H9 (cell line): ENCODE measurements at regions not wholly inside any gene's neighbourhood (a gene's known extent, or its start where the extent isn't known, plus 50 kb on each side); places are given as distances from the start of the nearest gene placed in this dataset.

ENCODE experiments used
- DNase-seq: peaks from one replicate; pipeline ENCODE4 v3.0.0-alpha.2; 2017
- H2AFZ ChIP-seq: one replicate; pipeline ENCODE4 v1.6.1; 2013; ENCODE audit warnings: mild to moderate bottlenecking, low read length, control low read depth, moderate library complexity
- H2AK5ac ChIP-seq: 2 replicates; pipeline ENCODE4 v1.6.1; 2013; ENCODE audit warnings: low read length, control low read depth, mixed read lengths; ENCODE audit not compliant: insufficient read length
- H2BK120ac ChIP-seq: one replicate; pipeline ENCODE4 v1.6.1; 2013; ENCODE audit warnings: low read depth, mild to moderate bottlenecking, low read length, control low read depth, inconsistent platforms; ENCODE audit not compliant: poor library complexity, severe bottlenecking
- H2BK12ac ChIP-seq: 2 replicates; pipeline ENCODE4 v1.6.1; 2013; ENCODE audit warnings: low read length, control low read depth, mixed read lengths, low read depth; ENCODE audit not compliant: insufficient read length
- H2BK15ac ChIP-seq: 2 replicates; pipeline ENCODE4 v1.6.1; 2013; ENCODE audit warnings: low read depth, low read length, control low read depth
- H2BK20ac ChIP-seq: one replicate; pipeline ENCODE4 v1.6.1; 2013; ENCODE audit warnings: low read depth, mild to moderate bottlenecking, low read length, control low read depth, inconsistent platforms; ENCODE audit not compliant: poor library complexity, severe bottlenecking
- H2BK5ac ChIP-seq: 2 replicates; pipeline ENCODE4 v1.6.1; 2013; ENCODE audit warnings: low read length, control low read depth, mixed read lengths; ENCODE audit not compliant: insufficient read length
- H3K14ac ChIP-seq: 2 replicates; pipeline ENCODE4 v1.6.1; 2013; ENCODE audit warnings: low read length, control low read depth; ENCODE audit not compliant: insufficient read depth
- H3K18ac ChIP-seq: 2 replicates; pipeline ENCODE4 v1.6.1; 2013; ENCODE audit warnings: low read depth, mild to moderate bottlenecking, mixed read lengths, low read length, control low read depth; ENCODE audit not compliant: insufficient read length
- H3K23ac ChIP-seq: 2 replicates; pipeline ENCODE4 v1.6.1; 2013; ENCODE audit warnings: low read length, control low read depth, mixed read lengths, low read depth; ENCODE audit not compliant: insufficient read length
- H3K23me2 ChIP-seq: 2 replicates; pipeline ENCODE4 v1.6.1; 2013; ENCODE audit warnings: low read depth, mild to moderate bottlenecking, mixed read lengths, low read length, control low read depth; ENCODE audit not compliant: insufficient read length, poor library complexity, severe bottlenecking
- H3K27ac ChIP-seq: 2 replicates; pipeline ENCODE4 v1.5.1; 2013; ENCODE audit warnings: low read length, control low read depth, mixed read lengths, low read depth; ENCODE audit not compliant: insufficient read length
- H3K27me3 ChIP-seq: 2 replicates; pipeline ENCODE4 v1.6.1; 2013; ENCODE audit warnings: low read length, control low read depth, inconsistent platforms; ENCODE audit not compliant: insufficient read depth
- H3K4ac ChIP-seq: 2 replicates; pipeline ENCODE4 v1.6.1; 2013; ENCODE audit warnings: low read depth, mild to moderate bottlenecking, control low read depth, inconsistent platforms, low read length, moderate library complexity
- H3K4me1 ChIP-seq: 2 replicates; pipeline ENCODE4 v1.6.1; 2013; ENCODE audit warnings: low read length, control low read depth, inconsistent platforms; ENCODE audit not compliant: insufficient read depth
- H3K4me2 ChIP-seq: 2 replicates; pipeline ENCODE4 v1.6.1; 2013; ENCODE audit warnings: low read length, control low read depth, mixed read lengths; ENCODE audit not compliant: insufficient read length, insufficient read depth
- H3K56ac ChIP-seq: 2 replicates; pipeline ENCODE4 v1.6.1; 2013; ENCODE audit warnings: low read depth, mild to moderate bottlenecking, mixed read lengths, low read length, control low read depth; ENCODE audit not compliant: insufficient read length
- H3K79me1 ChIP-seq: 2 replicates; pipeline ENCODE4 v1.6.1; 2013; ENCODE audit warnings: low read depth, mild to moderate bottlenecking, moderate library complexity, low read length, control low read depth, inconsistent platforms; ENCODE audit not compliant: insufficient read depth, poor library complexity, severe bottlenecking
- H3K79me2 ChIP-seq: 2 replicates; pipeline ENCODE4 v1.6.1; 2013; ENCODE audit warnings: low read length, control low read depth, inconsistent platforms; ENCODE audit not compliant: insufficient read depth
- H3K9ac ChIP-seq: 2 replicates; pipeline ENCODE4 v1.6.1; 2013; ENCODE audit warnings: low read length, control low read depth, mixed read lengths; ENCODE audit not compliant: insufficient read length; ENCODE audit errors: extremely low read depth
- H3K9me3 ChIP-seq: one replicate; pipeline ENCODE4 v1.6.1; 2013; ENCODE audit warnings: low read depth, low read length, inconsistent platforms; ENCODE audit not compliant: control insufficient read depth
- H3T11ph ChIP-seq: one replicate; pipeline ENCODE4 v1.6.1; 2013; ENCODE audit warnings: mild to moderate bottlenecking, low read length, control low read depth, inconsistent platforms
- H4K20me1 ChIP-seq: one replicate; pipeline ENCODE4 v1.6.1; 2013; ENCODE audit not compliant: control insufficient read depth, insufficient read length, insufficient read depth
- H4K5ac ChIP-seq: 2 replicates; pipeline ENCODE4 v1.6.1; 2013; ENCODE audit warnings: low read depth, mild to moderate bottlenecking, mixed read lengths, low read length, control low read depth; ENCODE audit not compliant: insufficient read length
- H4K8ac ChIP-seq: replicated peaks from 2 replicates; pipeline ENCODE4 v1.6.1; 2013; ENCODE audit warnings: low read length, control low read depth, mixed read lengths, low read depth; ENCODE audit not compliant: insufficient read length
- H4K91ac ChIP-seq: 2 replicates; pipeline ENCODE4 v1.6.1; 2013; ENCODE audit warnings: low read depth, mild to moderate bottlenecking, moderate library complexity, mixed read lengths, low read length, control low read depth; ENCODE audit not compliant: insufficient read length
- H3K27ac Mint-ChIP-seq, 3 experiments: 2 replicates in 2 of 3; 3 replicates in 1 of 3; pipeline ENCODE4 v1.8.0; 2020 to 2021; ENCODE audit warnings: mixed read lengths in 3 of 3, mild to moderate bottlenecking in 1 of 3, moderate library complexity in 1 of 3
- H3K27me3 Mint-ChIP-seq: 2 replicates; pipeline ENCODE4 v1.8.0; 2021; ENCODE audit warnings: low read depth, mild to moderate bottlenecking, moderate library complexity, mixed read lengths
- H3K36me3 Mint-ChIP-seq, 3 experiments: 2 replicates in 2 of 3; 3 replicates in 1 of 3; pipeline ENCODE4 v1.8.0; 2020 to 2021; ENCODE audit warnings: low read depth in 3 of 3, mixed read lengths in 3 of 3; ENCODE audit not compliant: insufficient read depth in 1 of 3
- H3K4me1 Mint-ChIP-seq, 2 experiments: 2 replicates each; pipeline ENCODE4 v1.8.0; 2020; ENCODE audit warnings: mixed read lengths in 2 of 2
- H3K4me3 Mint-ChIP-seq, 2 experiments: 2 replicates in 1 of 2; 3 replicates in 1 of 2; pipeline ENCODE4 v1.8.0; 2020 to 2021; ENCODE audit warnings: mild to moderate bottlenecking in 2 of 2, mixed read lengths in 2 of 2, moderate library complexity in 1 of 2
- H3K9me3 Mint-ChIP-seq, 2 experiments: 2 replicates in 1 of 2; 3 replicates in 1 of 2; pipeline ENCODE4 v1.8.0; 2020; ENCODE audit warnings: mild to moderate bottlenecking in 2 of 2, mixed read lengths in 2 of 2, moderate library complexity in 1 of 2
- WGBS: extraction: QIAGEN DNeasy Blood & Tissue Kit; methylation state at CpG from one replicate; pipeline ENCODE4 v1.1.7; 2013; ENCODE audit warnings: missing lambda C conversion rate, low lambda C conversion rate, mixed read lengths; ENCODE audit not compliant: insufficient read length; ENCODE audit errors: extremely low coverage; 5-methylcytosine and 5-hydroxymethylcytosine counted together
- TF ChIP-seq, protein P1 (sequence below): fragments of 200-600 bp; sonication (generic); conservative IDR thresholded peaks from 3 replicates; pipeline ENCODE4 v1.8.0; 2021; ENCODE audit warnings: antibody characterized with exemption, mild to moderate bottlenecking

DNA sequence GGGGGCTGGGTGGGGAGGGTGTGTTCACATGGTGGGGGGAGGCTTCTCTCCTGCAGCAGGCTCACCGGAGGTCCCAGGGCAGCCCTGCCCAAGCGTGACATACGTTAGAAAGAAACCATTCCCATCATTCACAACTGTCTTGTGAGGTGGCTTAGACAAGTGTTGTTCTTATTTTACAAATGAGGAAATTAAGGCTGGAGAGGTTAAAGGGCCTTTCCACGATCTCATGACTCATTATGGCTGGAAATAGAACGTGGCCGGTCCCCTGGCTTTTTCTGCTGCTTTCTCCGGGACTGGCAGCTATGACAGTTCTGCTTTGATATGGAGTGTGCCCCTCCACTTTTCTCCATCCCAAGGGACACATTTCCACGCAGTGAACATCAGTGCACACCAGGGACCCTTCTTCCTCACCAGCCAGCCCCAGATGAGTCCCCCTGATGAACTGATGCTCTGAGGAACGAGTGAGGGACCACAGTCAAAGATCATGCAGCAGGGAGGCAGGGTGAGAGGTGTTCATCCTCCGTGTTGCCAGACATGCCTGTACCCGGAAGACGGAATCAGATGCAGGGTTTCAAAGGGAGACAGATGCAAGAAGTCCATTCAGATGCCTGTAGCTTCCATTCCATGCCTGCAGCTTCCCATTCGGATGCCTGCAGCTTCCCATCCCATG lies 64.0 kb upstream of the ACSL1 start:
- Histone ChIP-seq H2BK20ac (no peak overlapping the region), H3K27ac (no peak overlapping the region), H3K9ac (no peak overlapping the region), H3K23ac (no peak overlapping the region), H3K56ac (no peak overlapping the region), H2AK5ac (no peak overlapping the region), H4K8ac (no peak overlapping the region), H3T11ph (no peak overlapping the region), H4K5ac (no peak overlapping the region), H2BK12ac (no peak overlapping the region), H3K27me3 (no peaks in the 10 kb centered on the region; the same call in 1 of the 2 replicates), H3K4me1 (no peaks in the 10 kb centered on the region), H2BK15ac (no peak overlapping the region), H3K79me1 (no peaks in the 10 kb centered on the region), H3K9me3 (no peaks in the 10 kb centered on the region), H4K91ac (no peak overlapping the region), H3K79me2 (no peaks in the 10 kb centered on the region), H3K4me2 (no peak overlapping the region), H3K23me2 (no peaks in the 10 kb centered on the region), H4K20me1 (no peaks in the 10 kb centered on the region), H2BK120ac (no peak overlapping the region), H3K14ac (no peak overlapping the region), H2AFZ (no peak overlapping the region), H2BK5ac (no peak overlapping the region), H3K4ac (no peak overlapping the region), H3K18ac (no peak overlapping the region)
- Mint-ChIP-seq H3K36me3 (no peaks in the 10 kb centered on the region; a peak in 1 of 7 replicates), H3K4me3 (no peak overlapping the region), H3K4me1 (no peaks in the 10 kb centered on the region), H3K27me3 (no peaks in the 10 kb centered on the region; the same call in 1 of the 2 replicates), H3K9me3 (no peaks in the 10 kb centered on the region; a peak in 1 of 5 replicates), H3K27ac (no peak overlapping the region)
- TF ChIP-seq, protein P1, sequence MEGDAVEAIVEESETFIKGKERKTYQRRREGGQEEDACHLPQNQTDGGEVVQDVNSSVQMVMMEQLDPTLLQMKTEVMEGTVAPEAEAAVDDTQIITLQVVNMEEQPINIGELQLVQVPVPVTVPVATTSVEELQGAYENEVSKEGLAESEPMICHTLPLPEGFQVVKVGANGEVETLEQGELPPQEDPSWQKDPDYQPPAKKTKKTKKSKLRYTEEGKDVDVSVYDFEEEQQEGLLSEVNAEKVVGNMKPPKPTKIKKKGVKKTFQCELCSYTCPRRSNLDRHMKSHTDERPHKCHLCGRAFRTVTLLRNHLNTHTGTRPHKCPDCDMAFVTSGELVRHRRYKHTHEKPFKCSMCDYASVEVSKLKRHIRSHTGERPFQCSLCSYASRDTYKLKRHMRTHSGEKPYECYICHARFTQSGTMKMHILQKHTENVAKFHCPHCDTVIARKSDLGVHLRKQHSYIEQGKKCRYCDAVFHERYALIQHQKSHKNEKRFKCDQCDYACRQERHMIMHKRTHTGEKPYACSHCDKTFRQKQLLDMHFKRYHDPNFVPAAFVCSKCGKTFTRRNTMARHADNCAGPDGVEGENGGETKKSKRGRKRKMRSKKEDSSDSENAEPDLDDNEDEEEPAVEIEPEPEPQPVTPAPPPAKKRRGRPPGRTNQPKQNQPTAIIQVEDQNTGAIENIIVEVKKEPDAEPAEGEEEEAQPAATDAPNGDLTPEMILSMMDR: no peak
- no CpG with 5 or more reads among the region's 13 CpGs for WGBS
- no peak for DNase-seq
